ENCODE measurements at regions not wholly inside any gene's neighbourhood (a gene's known extent, or its start where the extent isn't known, plus 50 kb on each side); places are given as distances from the start of the nearest gene placed in this dataset.
"Not testable (repeated sequence)": the region's sequence is repeated elsewhere in the genome, so short reads cannot be mapped to it uniquely, and the experiment has no call there.

DNA sequence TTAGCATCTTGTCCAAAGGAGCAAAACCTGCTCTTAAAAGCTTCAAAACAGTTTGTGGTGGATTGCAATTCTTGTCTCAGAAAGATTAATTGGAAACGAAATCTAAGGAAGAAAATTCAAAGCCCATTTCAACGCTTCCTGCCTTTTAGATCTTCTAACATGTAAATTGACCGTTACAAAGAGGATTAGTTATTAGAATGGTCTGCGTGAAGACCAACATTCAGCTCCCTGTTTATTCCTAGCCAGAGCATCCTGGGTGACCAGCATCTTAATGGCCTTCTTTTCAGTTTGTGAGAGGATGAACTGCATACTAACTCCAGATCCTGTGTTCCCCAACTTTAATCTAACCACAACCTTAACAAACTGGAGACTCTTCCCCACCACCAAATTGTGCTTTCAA, 109.9 kb upstream of the SLC1A3 start:
- no peaks in the 10 kb centered on the region for H3K36me3 ChIP-seq
- peaks cover 0 to 5% (median 0%) of the 10 kb centered on the region in 3 donors for H3K27me3 ChIP-seq
- in situ Hi-C loops (cut with MboI; ENCODE audit: low sequenced_read_pairs in 4 of 4) = no loop called here
- no peak overlapping the region for H3K27ac ChIP-seq
- intact Hi-C loops (cut with DNase I; ENCODE audit: low total_unique reads) = no loop called here
- no peaks in the 10 kb centered on the region for H3K4me1 ChIP-seq
- H3K4me3 ChIP-seq = no peak overlapping the region
- DNase-seq = no peak
- no peak for TF ChIP-seq POLR2A (IDR thresholded peaks at IDR 0.05)
- TF ChIP-seq, protein P1, sequence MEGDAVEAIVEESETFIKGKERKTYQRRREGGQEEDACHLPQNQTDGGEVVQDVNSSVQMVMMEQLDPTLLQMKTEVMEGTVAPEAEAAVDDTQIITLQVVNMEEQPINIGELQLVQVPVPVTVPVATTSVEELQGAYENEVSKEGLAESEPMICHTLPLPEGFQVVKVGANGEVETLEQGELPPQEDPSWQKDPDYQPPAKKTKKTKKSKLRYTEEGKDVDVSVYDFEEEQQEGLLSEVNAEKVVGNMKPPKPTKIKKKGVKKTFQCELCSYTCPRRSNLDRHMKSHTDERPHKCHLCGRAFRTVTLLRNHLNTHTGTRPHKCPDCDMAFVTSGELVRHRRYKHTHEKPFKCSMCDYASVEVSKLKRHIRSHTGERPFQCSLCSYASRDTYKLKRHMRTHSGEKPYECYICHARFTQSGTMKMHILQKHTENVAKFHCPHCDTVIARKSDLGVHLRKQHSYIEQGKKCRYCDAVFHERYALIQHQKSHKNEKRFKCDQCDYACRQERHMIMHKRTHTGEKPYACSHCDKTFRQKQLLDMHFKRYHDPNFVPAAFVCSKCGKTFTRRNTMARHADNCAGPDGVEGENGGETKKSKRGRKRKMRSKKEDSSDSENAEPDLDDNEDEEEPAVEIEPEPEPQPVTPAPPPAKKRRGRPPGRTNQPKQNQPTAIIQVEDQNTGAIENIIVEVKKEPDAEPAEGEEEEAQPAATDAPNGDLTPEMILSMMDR (IDR thresholded peaks at IDR 0.05 in 4 of 5, conservative IDR thresholded peaks at IDR 0.05 in 1 of 5) = no peak
- no peak for ATAC-seq
- H3K9me3 ChIP-seq = no peaks in the 10 kb centered on the region

DNA sequence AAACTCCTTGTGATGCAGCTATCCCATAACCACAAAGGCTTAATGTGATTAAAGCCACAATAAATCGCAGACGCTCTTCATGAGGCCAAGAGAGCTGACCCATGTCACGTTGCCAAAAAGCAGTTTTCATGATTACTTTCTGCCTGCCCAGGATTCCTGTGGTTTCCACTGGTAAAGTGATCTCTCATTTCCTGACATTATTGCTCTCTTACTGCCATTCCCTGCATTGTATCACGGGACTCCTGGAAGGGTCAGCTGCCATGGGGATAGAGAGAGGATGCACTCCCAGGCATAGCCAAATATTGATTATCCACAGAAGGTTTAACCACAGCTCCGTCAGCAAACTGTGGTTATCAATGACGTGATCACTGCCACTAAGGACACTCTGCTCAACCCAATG, 103.8 kb upstream of the SLC1A3 start:
- intact Hi-C loops (cut with DNase I; ENCODE audit: low total_unique reads) (loop anchor here (10.0 kb wide), 1 partner anchor 258 kb away; the partner anchor contains the start of gene NADK2), in situ Hi-C loops (cut with MboI; ENCODE audit: low sequenced_read_pairs in 4 of 4) (loop anchor here in 3 of 4 donors (5.0 to 25.0 kb wide), 4 partner anchors 85 to 240 kb away; no protein-coding TSS in a partner anchor)
- Histone ChIP-seq H3K36me3 (no peaks in the 10 kb centered on the region), H3K27ac (no peak overlapping the region), H3K27me3 (no peaks in the 10 kb centered on the region), H3K9me3 (no peaks in the 10 kb centered on the region), H3K4me3 (no peak overlapping the region), H3K4me1 (no peaks in the 10 kb centered on the region)
- TF ChIP-seq, protein P1 (IDR thresholded peaks at IDR 0.05 in 4 of 5, conservative IDR thresholded peaks at IDR 0.05 in 1 of 5) = no peak
- TF ChIP-seq POLR2A (IDR thresholded peaks at IDR 0.05) = no peak
- DNase-seq = no peak
- no peak for ATAC-seq

DNA sequence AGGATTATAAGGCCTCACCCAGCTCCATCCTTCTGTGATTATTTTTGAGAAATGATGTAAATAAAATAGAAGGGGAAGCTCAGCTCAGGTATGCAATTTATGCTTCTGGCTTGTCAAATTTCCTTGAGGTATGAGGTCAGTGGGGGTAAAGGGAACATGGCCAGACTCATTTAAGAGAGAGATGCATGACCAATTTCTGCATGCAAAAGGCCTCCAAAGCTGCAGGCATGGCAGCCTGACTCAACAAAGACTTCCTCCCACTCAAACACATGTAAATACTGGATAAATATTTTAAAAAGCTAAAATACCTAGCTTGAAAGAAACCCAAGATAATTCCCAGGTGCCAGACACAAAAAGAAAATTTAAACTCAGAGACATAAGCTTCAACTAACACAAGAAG, 101.4 kb upstream of the SLC1A3 start:
- Histone ChIP-seq H3K4me3 (no peak overlapping the region), H3K27me3 (no peaks in the 10 kb centered on the region), H3K27ac (no peak overlapping the region), H3K36me3 (no peaks in the 10 kb centered on the region), H3K4me1 (no peaks in the 10 kb centered on the region), H3K9me3 (no peaks in the 10 kb centered on the region)
- intact Hi-C loops (cut with DNase I; ENCODE audit: low total_unique reads) (loop anchor here (5.0 to 10.0 kb wide), 2 partner anchors 238 to 260 kb away; partner anchors contain the start of gene NADK2), in situ Hi-C loops (cut with MboI; ENCODE audit: low sequenced_read_pairs in 4 of 4) (loop anchor here in 2 of 4 donors (10.0 to 25.0 kb wide), 3 partner anchors 90 to 243 kb away; no protein-coding TSS in a partner anchor)
- TF ChIP-seq, protein P1 (IDR thresholded peaks at IDR 0.05 in 4 of 5, conservative IDR thresholded peaks at IDR 0.05 in 1 of 5) = no peak
- no peak for TF ChIP-seq POLR2A (IDR thresholded peaks at IDR 0.05)
- DNase-seq (no peak), ATAC-seq (no peak)

DNA sequence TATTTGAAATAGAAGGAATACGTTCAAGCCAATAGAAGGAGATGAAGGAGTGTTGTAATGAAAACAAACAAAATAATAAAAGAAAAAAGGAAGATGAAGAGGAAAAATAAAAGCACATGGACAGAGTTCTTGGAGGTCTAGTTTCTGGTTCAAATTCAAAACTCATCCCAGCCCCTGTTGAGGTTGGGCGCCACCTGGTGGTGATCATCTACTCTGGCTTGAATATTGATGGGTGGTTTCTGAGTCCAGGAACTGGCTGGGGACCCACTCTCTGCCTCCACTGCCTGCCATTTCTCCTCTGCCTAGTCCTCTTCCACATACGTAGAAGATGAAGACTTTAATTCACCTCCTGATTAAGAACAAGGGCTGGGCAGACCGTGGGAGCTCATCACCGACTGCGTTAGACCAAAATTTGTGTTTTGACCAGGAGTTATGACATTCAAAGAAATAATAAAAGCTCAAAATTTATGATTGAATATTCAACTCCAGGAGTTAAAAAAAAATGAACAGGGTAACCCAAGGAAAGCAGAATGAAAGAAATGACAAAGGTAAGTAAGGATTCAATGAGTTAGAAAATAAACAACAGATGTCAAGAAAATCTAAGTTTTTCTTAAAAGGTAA, 99.0 kb upstream of the SLC1A3 start:
- intact Hi-C loops (cut with DNase I; ENCODE audit: low total_unique reads) = loop anchor here (1.0 to 10.0 kb wide), 4 partner anchors 92 to 263 kb away; partner anchors contain the start of gene NADK2
- peak; percentile 30 to 56 for DNase-seq
- Histone ChIP-seq H3K9me3 (no peaks in the 10 kb centered on the region), H3K27me3 (no peaks in the 10 kb centered on the region), H3K4me1 (no peaks in the 10 kb centered on the region), H3K36me3 (no peaks in the 10 kb centered on the region), H3K27ac (no peak overlapping the region), H3K4me3 (no peak overlapping the region)
- peak; percentile 60 to 70 for ATAC-seq
- in situ Hi-C loops (cut with MboI; ENCODE audit: low sequenced_read_pairs in 4 of 4) = loop anchor here in 2 of 4 donors (10.0 to 25.0 kb wide), 3 partner anchors 93 to 245 kb away; no protein-coding TSS in a partner anchor
- TF ChIP-seq, protein P1 (IDR thresholded peaks at IDR 0.05 in 4 of 5, conservative IDR thresholded peaks at IDR 0.05 in 1 of 5) = peak in 4 of 5 experiments; percentile 48 to 80 (median 68)
- TF ChIP-seq POLR2A (IDR thresholded peaks at IDR 0.05) = no peak

DNA sequence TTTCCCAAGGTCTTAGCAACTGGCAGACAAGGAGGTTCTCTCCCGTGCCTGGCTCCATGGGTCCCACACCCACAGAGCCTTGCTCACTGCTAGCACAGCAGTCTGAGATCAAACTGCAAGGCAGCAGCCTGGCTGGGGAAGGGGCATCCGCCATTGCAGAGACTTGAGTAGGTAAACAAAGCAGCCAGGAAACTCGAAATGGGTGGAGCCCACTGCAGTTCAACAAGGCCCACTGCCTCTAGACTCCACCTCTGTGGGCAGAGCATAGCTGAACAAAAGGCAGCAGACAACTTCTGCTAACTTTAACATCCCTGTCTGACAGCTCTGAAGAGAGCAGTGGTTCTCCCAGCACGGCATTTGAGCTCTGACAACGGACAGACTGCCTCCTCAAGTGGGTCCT, 98.1 kb upstream of the SLC1A3 start:
- intact Hi-C loops (cut with DNase I; ENCODE audit: low total_unique reads) = loop anchor here (5.0 to 10.0 kb wide), 2 partner anchors 241 to 264 kb away; partner anchors contain the start of gene NADK2
- not testable (repeated sequence) for H3K4me3 ChIP-seq, H3K36me3 ChIP-seq, H3K9me3 ChIP-seq, H3K27me3 ChIP-seq, DNase-seq, H3K4me1 ChIP-seq, ATAC-seq, H3K27ac ChIP-seq
- in situ Hi-C loops (cut with MboI; ENCODE audit: low sequenced_read_pairs in 4 of 4) = loop anchor here in 2 of 4 donors (10.0 to 25.0 kb wide), 3 partner anchors 94 to 246 kb away; no protein-coding TSS in a partner anchor

DNA sequence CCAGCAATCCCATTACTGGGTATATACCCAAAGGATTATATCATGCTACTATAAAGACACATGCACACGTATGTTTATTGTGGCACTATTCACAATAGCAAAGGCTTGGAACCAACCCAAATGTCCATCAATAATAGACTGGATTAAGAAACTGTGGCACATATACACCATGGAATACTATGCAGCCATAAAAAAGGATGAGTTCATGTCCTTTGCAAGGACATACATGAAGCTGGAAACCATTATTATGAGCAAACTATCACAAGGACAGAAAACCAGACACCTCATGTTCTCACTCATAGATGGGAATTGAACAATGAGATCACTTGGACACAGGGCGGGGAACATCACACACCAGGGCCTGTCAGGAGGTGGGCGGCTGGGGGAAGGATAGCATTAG, 92.8 kb upstream of the SLC1A3 start:
- H3K36me3 ChIP-seq; H3K9me3 ChIP-seq; H3K27me3 ChIP-seq; H3K27ac ChIP-seq; ATAC-seq; H3K4me1 ChIP-seq; H3K4me3 ChIP-seq; intact Hi-C loops (cut with DNase I; ENCODE audit: low total_unique reads); DNase-seq: not testable (repeated sequence)
- in situ Hi-C loops (cut with MboI; ENCODE audit: low sequenced_read_pairs in 4 of 4) = loop anchor here in 3 of 4 donors (10.0 to 25.0 kb wide), 3 partner anchors 174 to 251 kb away; no protein-coding TSS in a partner anchor
